ENCODE measurements at regions not wholly inside any gene's neighbourhood (a gene's known extent, or its start where the extent isn't known, plus 50 kb on each side); places are given as distances from the start of the nearest gene placed in this dataset.

DNA sequence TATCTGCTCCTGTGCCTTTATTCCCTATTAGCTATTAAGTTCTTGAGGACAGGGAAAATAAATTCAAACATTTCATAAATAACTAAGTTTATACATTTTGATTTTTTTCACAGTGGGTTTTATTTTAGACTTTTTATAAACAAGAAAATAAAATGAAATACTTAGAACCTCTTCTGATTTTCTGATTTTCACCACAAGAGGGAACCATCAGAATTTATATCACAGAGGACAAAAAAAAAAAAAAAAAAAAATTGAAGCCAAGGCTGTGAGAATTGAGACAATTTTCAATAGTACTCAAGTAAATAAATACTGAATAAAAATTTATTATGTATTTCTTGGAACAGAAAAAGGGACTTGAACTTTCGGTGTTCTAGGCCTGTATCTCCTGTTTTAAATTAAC is 288.1 kb downstream of the SH3BGRL start:
- no peaks in the 10 kb centered on the region for H3K36me3 ChIP-seq
- H3K4me1 ChIP-seq: no peaks in the 10 kb centered on the region
- H3K9me3 ChIP-seq: no peaks in the 10 kb centered on the region
- no peaks in the 10 kb centered on the region for H3K27me3 ChIP-seq
- TF ChIP-seq, protein P1, sequence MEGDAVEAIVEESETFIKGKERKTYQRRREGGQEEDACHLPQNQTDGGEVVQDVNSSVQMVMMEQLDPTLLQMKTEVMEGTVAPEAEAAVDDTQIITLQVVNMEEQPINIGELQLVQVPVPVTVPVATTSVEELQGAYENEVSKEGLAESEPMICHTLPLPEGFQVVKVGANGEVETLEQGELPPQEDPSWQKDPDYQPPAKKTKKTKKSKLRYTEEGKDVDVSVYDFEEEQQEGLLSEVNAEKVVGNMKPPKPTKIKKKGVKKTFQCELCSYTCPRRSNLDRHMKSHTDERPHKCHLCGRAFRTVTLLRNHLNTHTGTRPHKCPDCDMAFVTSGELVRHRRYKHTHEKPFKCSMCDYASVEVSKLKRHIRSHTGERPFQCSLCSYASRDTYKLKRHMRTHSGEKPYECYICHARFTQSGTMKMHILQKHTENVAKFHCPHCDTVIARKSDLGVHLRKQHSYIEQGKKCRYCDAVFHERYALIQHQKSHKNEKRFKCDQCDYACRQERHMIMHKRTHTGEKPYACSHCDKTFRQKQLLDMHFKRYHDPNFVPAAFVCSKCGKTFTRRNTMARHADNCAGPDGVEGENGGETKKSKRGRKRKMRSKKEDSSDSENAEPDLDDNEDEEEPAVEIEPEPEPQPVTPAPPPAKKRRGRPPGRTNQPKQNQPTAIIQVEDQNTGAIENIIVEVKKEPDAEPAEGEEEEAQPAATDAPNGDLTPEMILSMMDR (IDR thresholded peaks at IDR 0.05): no peak
- no peak overlapping the region for H3K4me3 ChIP-seq
- intact Hi-C loops (cut with DNase I): no loop called here
- DNase-seq (ENCODE audit: extremely low spot score in 2 of 2): no peak
- H3K27ac ChIP-seq: no peak overlapping the region

DNA sequence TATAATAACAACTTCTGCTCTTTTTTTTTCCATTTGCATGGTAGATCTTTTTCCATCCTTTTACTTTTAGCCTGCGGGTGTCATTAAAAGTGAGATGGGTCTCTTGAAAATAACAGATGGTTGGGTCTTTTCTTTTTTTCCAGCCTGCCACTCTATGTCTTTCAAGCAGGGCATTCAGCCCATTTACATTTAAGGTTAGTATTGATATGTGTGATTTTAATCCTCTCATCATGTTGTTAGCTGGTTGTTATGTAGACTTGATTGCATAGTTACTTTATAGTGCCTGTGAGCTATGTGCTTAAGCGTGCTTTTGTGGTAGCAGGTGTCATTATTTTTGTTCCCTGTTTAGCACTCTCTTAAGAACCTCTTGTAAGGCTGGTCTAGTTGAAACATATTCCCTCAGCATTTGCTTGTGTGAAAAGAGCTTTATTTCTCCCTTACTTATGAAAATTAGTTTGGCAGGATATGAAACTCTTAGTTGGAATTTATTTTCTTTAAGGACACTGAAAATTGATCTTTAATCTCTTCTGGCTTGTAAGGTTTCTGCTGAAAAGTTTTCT is 326.1 kb downstream of the SH3BGRL start:
- no peak for DNase-seq (ENCODE audit: extremely low spot score in 2 of 2)
- intact Hi-C loops (cut with DNase I): no loop called here
- no peak overlapping the region for H3K27ac ChIP-seq
- no peaks in the 10 kb centered on the region for H3K36me3 ChIP-seq
- no peaks in the 10 kb centered on the region for H3K4me1 ChIP-seq
- H3K9me3 ChIP-seq: no peaks in the 10 kb centered on the region
- no peak overlapping the region for H3K4me3 ChIP-seq
- no peaks in the 10 kb centered on the region for H3K27me3 ChIP-seq
- TF ChIP-seq POLR2A (IDR thresholded peaks at IDR 0.05): no peak
- TF ChIP-seq, protein P1 (IDR thresholded peaks at IDR 0.05): no peak
- TF ChIP-seq POLR2AphosphoS5 (IDR thresholded peaks at IDR 0.05; ENCODE audit: insufficient read depth in 1 of 2, low read depth in 1 of 2): no peak

DNA sequence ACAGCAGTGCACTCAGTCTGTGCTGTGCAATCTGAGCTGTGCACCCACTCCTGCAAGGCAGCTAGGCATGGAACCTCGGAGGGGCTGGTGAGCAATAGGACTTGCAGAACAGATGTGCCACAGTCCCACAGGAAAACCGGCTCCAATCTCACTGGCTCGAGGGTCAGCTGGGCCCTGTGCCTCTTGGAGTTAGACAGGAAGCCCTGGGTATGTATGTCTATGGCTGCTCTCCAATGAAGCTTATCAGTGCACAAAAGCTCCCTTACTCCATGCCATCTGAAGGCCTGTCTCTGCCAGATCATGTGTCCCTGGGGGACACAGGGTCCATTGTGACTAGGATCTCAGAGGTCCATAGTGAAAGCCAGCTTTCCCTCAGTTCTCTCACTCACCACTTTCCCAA is 335.8 kb downstream of the SH3BGRL start:
- H3K9me3 ChIP-seq: no peaks in the 10 kb centered on the region
- TF ChIP-seq, protein P1 (IDR thresholded peaks at IDR 0.05): no peak
- TF ChIP-seq POLR2A (IDR thresholded peaks at IDR 0.05) (no peak), POLR2AphosphoS5 (IDR thresholded peaks at IDR 0.05; ENCODE audit: insufficient read depth in 1 of 2, low read depth in 1 of 2) (no peak)
- no peaks in the 10 kb centered on the region for H3K36me3 ChIP-seq
- H3K27me3 ChIP-seq: no peaks in the 10 kb centered on the region
- no peak overlapping the region for H3K4me3 ChIP-seq
- H3K27ac ChIP-seq: no peak overlapping the region
- intact Hi-C loops (cut with DNase I): no loop called here
- no peaks in the 10 kb centered on the region for H3K4me1 ChIP-seq
- no peak for DNase-seq (ENCODE audit: extremely low spot score in 2 of 2)

DNA sequence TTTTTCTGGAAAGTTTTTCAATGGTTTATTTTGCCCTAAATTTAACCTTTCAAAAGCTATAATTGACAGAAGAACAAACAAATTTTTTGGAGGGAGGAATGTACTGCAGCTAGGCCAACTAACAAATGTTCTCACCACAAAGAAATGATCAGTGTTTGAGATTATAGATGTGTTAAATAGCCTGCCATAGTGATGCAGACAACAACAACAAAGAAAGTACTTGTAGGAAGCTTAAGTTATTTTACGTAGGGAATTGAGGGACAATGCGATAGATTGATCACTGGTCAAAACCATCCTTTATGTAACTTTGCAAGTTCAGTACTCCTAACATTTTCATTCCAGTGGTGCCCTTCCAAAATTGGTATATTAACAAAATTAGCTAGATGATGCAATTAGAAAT is 340.4 kb downstream of the SH3BGRL start:
- TF ChIP-seq POLR2AphosphoS5 (IDR thresholded peaks at IDR 0.05; ENCODE audit: insufficient read depth in 1 of 2, low read depth in 1 of 2) (no peak), POLR2A (IDR thresholded peaks at IDR 0.05) (no peak)
- TF ChIP-seq, protein P1 (IDR thresholded peaks at IDR 0.05): no peak
- intact Hi-C loops (cut with DNase I): no loop called here
- Histone ChIP-seq H3K4me3 (no peak overlapping the region), H3K36me3 (no peaks in the 10 kb centered on the region), H3K27me3 (no peaks in the 10 kb centered on the region), H3K4me1 (no peaks in the 10 kb centered on the region), H3K27ac (no peak overlapping the region), H3K9me3 (no peaks in the 10 kb centered on the region)
- no peak for DNase-seq (ENCODE audit: extremely low spot score in 2 of 2)

DNA sequence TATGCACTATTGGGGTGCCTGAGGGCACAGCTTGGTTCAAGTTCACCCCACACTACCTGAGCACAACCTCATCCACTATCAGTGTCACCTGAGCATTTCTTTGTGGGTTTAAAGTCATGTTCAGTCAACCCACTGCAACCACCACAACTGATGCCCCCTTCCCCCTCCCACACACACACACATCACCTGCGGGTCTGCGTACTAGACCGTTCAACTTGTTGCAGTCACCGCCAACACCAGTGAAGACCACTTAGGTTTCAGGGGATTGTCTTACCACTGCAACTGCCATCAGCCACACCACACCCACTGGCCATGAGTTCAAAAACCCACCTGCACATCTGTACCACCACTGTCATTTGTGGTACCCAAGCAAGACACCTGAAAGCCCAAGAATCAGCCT is 355.0 kb downstream of the SH3BGRL start:
- intact Hi-C loops (cut with DNase I): no loop called here
- peak in 1 of 2 donors; percentile 94 for DNase-seq (ENCODE audit: extremely low spot score in 2 of 2)

More for the DNA sequence above, 355.0 kb downstream of the SH3BGRL start:
- Histone ChIP-seq H3K4me3 (no peak overlapping the region), H3K27me3 (no peaks in the 10 kb centered on the region), H3K27ac (no peak overlapping the region), H3K36me3 (no peaks in the 10 kb centered on the region), H3K9me3 (no peaks in the 10 kb centered on the region), H3K4me1 (no peaks in the 10 kb centered on the region)
- TF ChIP-seq POLR2AphosphoS5 (IDR thresholded peaks at IDR 0.05; ENCODE audit: insufficient read depth in 1 of 2, low read depth in 1 of 2): no peak
- TF ChIP-seq, protein P1 (IDR thresholded peaks at IDR 0.05): no peak
